Lower leg skin (tissue), 3 donors: ENCODE measurements at regions not wholly inside any gene's neighbourhood (a gene's known extent, or its start where the extent isn't known, plus 50 kb on each side); places are given as distances from the start of the nearest gene placed in this dataset.

Experiments
- POLR2A ChIP-seq, 2 donors: fragments of 450-650 bp; IDR thresholded peaks; one replicate each; pipeline ENCODE4 v1.6.1; 2016 to 2017; ENCODE audit warnings: antibody characterized with exemption in 2 of 2, mild to moderate bottlenecking in 1 of 2, moderate library complexity in 1 of 2
- TF ChIP-seq, protein P1 (sequence below), 3 donors: fragments of 450-650 bp; IDR thresholded peaks; one replicate each; pipeline ENCODE4 v1.5.1; 2016; ENCODE audit warnings: antibody characterized with exemption in 3 of 3, mild to moderate bottlenecking in 3 of 3, moderate library complexity in 2 of 3

DNA sequence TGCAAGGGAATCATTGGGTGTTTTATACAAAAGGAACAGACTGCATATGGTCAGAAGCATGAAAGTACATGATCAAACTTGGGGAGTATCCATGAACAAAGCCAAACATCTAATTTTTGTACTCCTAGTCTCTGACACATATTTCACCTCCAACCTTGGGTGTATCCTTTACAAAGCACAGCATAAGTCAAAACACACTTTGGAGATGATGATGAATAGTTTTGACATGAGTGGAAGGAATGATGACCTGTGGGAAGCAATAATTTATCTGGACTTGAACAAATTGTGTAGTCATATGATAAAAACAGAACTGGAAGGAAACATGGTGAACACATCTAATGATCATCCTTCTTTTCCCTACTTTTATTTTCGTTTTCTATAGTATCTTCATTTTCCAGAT is 108.7 kb upstream of the PLS3 start:
- TF ChIP-seq POLR2A (IDR thresholded peaks at IDR 0.05): no peak
- TF ChIP-seq, protein P1, sequence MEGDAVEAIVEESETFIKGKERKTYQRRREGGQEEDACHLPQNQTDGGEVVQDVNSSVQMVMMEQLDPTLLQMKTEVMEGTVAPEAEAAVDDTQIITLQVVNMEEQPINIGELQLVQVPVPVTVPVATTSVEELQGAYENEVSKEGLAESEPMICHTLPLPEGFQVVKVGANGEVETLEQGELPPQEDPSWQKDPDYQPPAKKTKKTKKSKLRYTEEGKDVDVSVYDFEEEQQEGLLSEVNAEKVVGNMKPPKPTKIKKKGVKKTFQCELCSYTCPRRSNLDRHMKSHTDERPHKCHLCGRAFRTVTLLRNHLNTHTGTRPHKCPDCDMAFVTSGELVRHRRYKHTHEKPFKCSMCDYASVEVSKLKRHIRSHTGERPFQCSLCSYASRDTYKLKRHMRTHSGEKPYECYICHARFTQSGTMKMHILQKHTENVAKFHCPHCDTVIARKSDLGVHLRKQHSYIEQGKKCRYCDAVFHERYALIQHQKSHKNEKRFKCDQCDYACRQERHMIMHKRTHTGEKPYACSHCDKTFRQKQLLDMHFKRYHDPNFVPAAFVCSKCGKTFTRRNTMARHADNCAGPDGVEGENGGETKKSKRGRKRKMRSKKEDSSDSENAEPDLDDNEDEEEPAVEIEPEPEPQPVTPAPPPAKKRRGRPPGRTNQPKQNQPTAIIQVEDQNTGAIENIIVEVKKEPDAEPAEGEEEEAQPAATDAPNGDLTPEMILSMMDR (IDR thresholded peaks at IDR 0.05): no peak
